ENCODE measurements at regions not wholly inside any gene's neighbourhood (a gene's known extent, or its start where the extent isn't known, plus 50 kb on each side); places are given as distances from the start of the nearest gene placed in this dataset.

GRCh38 chr3:46093966-46094365 is 66.7 kb upstream of the XCR1 start:
- no peak for DNase-seq
- Histone ChIP-seq H3K9me3 (no peaks in the 10 kb centered on the region), H3K27ac (peak overlapping the region in 2 of 5 donors; percentile 50 to 85), H3K36me3 (no peaks in the 10 kb centered on the region), H3K4me3 (no peak overlapping the region), H3K4me1 (peaks cover 4 to 47% (median 15%) of the 10 kb centered on the region in 4 donors), H3K27me3 (no peaks in the 10 kb centered on the region)
- TF ChIP-seq EP300 (IDR thresholded peaks at IDR 0.05) (no peak), POLR2AphosphoS5 (IDR thresholded peaks at IDR 0.05) (no peak), CTCF (IDR thresholded peaks at IDR 0.05) (no peak), POLR2A (IDR thresholded peaks at IDR 0.05) (no peak)
- intact Hi-C loops (cut with DNase I; ENCODE audit: low total_unique reads): no loop called here
- WGBS, 5 donors: 89 to 96% (median 92%) methylated on average over 4 of the region's 4 CpGs

- no peak for TF ChIP-seq POLR2A (IDR thresholded peaks at IDR 0.05)
- intact Hi-C loops (cut with DNase I; ENCODE audit: low total_unique reads): no loop called here
- H3K27ac ChIP-seq: peak overlapping the region in 1 of 5 donors; percentile 9
- 92 to 98% (median 96%) methylated on average over 2 of the region's 2 CpGs for WGBS, 5 donors
- no peaks in the 10 kb centered on the region for H3K36me3 ChIP-seq
- H3K4me1 ChIP-seq: peaks cover 4 to 47% (median 14%) of the 10 kb centered on the region in 4 donors
- H3K27me3 ChIP-seq: no peaks in the 10 kb centered on the region
- H3K4me3 ChIP-seq: no peak overlapping the region
- H3K9me3 ChIP-seq: no peaks in the 10 kb centered on the region
- DNase-seq: no peak
Measured at GRCh38 chr3:46093327-46093942, 66.2 kb upstream of the XCR1 start.

GRCh38 chr3:46092702-46093080 is 65.4 kb upstream of the XCR1 start:
- no peaks in the 10 kb centered on the region for H3K9me3 ChIP-seq
- intact Hi-C loops (cut with DNase I; ENCODE audit: low total_unique reads): no loop called here
- no peak overlapping the region for H3K4me3 ChIP-seq
- H3K4me1 ChIP-seq: peaks cover 0 to 42% (median 9%) of the 10 kb centered on the region in 4 donors
- 69 to 90% (median 72%) methylated on average over 2 of the region's 2 CpGs for WGBS, 5 donors
- no peaks in the 10 kb centered on the region for H3K27me3 ChIP-seq
- no peaks in the 10 kb centered on the region for H3K36me3 ChIP-seq
- DNase-seq: no peak
- peak overlapping the region in 2 of 5 donors; percentile 9 for H3K27ac ChIP-seq
- TF ChIP-seq CTCF (IDR thresholded peaks at IDR 0.05) (no peak), POLR2AphosphoS5 (IDR thresholded peaks at IDR 0.05) (no peak), POLR2A (IDR thresholded peaks at IDR 0.05) (no peak), EP300 (IDR thresholded peaks at IDR 0.05) (no peak)

GRCh38 chr3:46091741-46092701 is 64.7 kb upstream of the XCR1 start:
- WGBS, 5 donors: 36 to 58% (median 45%) methylated on average over 4 of the region's 4 CpGs
- peak overlapping the region in 1 of 5 donors; percentile 76 for H3K27ac ChIP-seq

More at GRCh38 chr3:46091741-46092701, 64.7 kb upstream of the XCR1 start:
- TF ChIP-seq POLR2AphosphoS5 (IDR thresholded peaks at IDR 0.05): no peak
- TF ChIP-seq POLR2A (IDR thresholded peaks at IDR 0.05): no peak
- no peak for TF ChIP-seq EP300 (IDR thresholded peaks at IDR 0.05)
- TF ChIP-seq CTCF (IDR thresholded peaks at IDR 0.05): no peak
- intact Hi-C loops (cut with DNase I; ENCODE audit: low total_unique reads): no loop called here
- H3K36me3 ChIP-seq: no peaks in the 10 kb centered on the region
- no peak overlapping the region for H3K4me3 ChIP-seq
- no peaks in the 10 kb centered on the region for H3K27me3 ChIP-seq
- H3K9me3 ChIP-seq: no peaks in the 10 kb centered on the region
- DNase-seq: no peak
- peaks cover 0 to 36% (median 6%) of the 10 kb centered on the region in 4 donors for H3K4me1 ChIP-seq
